ENCODE measurements at regions not wholly inside any gene's neighbourhood (a gene's known extent, or its start where the extent isn't known, plus 50 kb on each side); places are given as distances from the start of the nearest gene placed in this dataset.

GRCh38 chr9:15113288-15113687 is 193.7 kb downstream of the TTC39B start:
- H3K27ac Mint-ChIP-seq, result no peak overlapping the region
- H3K27me3 Mint-ChIP-seq, result peaks cover 2% of the 10 kb centered on the region
- no peaks in the 10 kb centered on the region for H3K4me1 Mint-ChIP-seq
- H3K4me3 Mint-ChIP-seq, result no peak overlapping the region
- H3K9me3 Mint-ChIP-seq, result no peaks in the 10 kb centered on the region
- no peaks in the 10 kb centered on the region for H3K36me3 Mint-ChIP-seq

- Mint-ChIP-seq H3K27ac (no peak overlapping the region), H3K4me3 (no peak overlapping the region), H3K36me3 (no peaks in the 10 kb centered on the region), H3K9me3 (peaks cover 3% of the 10 kb centered on the region), H3K4me1 (no peaks in the 10 kb centered on the region), H3K27me3 (peaks cover 2% of the 10 kb centered on the region)
These were observed 195.9 kb downstream of the TTC39B start for GRCh38 chr9:15111071-15111470.

DNA sequence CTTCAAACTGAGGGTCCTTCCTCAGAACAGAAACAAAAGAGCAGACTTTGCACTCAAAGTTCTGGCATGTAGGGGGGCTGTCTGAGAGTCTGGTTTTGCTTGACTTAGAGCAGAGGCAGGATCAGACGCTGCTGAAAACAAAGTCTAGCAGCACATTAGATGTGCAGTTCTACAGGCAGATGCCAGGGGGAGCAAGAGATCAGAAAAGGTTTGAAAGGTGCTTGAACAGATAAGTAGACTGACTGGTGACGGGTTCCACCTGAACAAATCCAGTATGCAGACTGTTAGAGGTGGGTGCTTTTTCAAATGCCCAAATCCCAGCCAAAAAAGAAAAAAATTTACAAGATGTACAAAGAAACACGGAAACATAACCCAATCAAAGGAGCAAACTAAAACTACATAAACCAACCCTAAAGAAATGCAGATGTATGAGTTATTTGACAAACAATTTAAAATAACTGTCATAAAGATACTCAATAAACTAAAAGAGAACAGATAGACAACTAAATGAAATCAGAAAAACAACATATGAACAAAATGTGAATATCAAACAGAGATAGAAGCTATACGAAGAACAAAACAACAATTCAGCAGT is 194.7 kb upstream of the FREM1 start:
- Mint-ChIP-seq H3K4me1 (peaks cover 3% of the 10 kb centered on the region), H3K4me3 (no peak overlapping the region), H3K9me3 (peaks cover 3% of the 10 kb centered on the region), H3K27ac (no peak overlapping the region), H3K27me3 (no peaks in the 10 kb centered on the region), H3K36me3 (no peaks in the 10 kb centered on the region)

DNA sequence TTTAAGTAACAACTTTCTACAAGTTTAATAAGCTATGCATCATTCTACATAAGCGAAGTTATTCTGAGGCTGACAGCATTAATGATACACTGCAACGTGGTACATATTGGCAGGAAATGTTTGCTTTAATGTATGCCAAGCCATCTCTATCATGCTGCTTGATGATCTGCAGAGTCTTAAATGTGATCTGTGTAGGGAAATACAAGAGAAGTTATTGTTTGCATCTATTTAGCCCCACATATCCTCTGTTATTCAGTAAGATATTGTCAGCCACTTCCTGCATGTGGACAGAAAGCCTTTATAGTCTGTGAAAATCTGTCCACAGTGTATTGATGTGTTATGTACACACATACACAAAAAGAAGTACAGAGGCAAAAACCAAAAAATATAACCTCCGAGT is 193.1 kb upstream of the FREM1 start:
- no peaks in the 10 kb centered on the region for H3K27me3 Mint-ChIP-seq
- H3K36me3 Mint-ChIP-seq, result no peaks in the 10 kb centered on the region
- H3K27ac Mint-ChIP-seq, result no peak overlapping the region
- peaks cover 3% of the 10 kb centered on the region for H3K9me3 Mint-ChIP-seq
- H3K4me1 Mint-ChIP-seq, result peaks cover 3% of the 10 kb centered on the region
- H3K4me3 Mint-ChIP-seq, result no peak overlapping the region

DNA sequence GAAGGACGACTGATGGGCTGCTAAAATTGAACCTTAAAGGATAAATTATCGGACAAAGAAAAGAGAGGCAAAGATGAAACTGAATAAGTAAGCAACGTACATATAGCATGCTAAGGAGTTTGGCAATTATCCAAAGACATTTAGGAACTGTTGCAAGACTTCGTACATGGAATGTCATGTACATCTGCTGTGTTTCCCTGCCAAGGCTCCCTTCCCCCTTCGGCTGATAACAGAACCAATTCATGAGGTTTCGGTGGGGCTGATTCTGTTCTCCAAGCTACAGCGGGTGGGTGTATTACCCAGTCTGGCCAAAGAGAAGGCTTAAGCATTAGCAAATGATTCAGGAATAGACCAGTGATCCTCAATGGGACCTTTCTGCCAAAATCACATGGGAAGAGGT is 190.9 kb upstream of the FREM1 start:
- Mint-ChIP-seq H3K27me3 (no peaks in the 10 kb centered on the region), H3K27ac (no peak overlapping the region), H3K4me1 (peaks cover 3% of the 10 kb centered on the region), H3K36me3 (no peaks in the 10 kb centered on the region), H3K4me3 (no peak overlapping the region), H3K9me3 (no peaks in the 10 kb centered on the region)

DNA sequence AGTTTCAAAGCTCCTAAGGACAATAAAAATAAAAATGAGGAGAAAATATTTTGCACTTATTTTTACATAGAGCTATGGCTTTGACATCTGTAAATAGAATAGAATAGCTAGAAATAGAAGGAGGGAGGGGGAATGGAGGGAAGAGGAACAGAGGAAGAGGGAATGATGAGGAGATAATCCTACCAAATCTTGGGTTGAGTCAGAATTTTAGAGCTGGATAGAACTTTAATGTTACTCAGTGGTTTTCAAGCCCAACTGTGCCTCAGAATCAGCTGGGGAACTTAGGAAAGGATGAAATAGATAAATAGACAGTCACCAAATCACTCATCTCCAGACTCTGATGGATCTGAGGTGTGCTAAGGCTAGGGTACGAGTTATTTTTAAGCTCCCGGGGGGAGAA is 190.3 kb upstream of the FREM1 start:
- H3K4me3 Mint-ChIP-seq, result no peak overlapping the region
- H3K27me3 Mint-ChIP-seq, result no peaks in the 10 kb centered on the region
- peaks cover 3% of the 10 kb centered on the region for H3K4me1 Mint-ChIP-seq
- H3K27ac Mint-ChIP-seq, result no peak overlapping the region
- H3K9me3 Mint-ChIP-seq, result no peaks in the 10 kb centered on the region
- H3K36me3 Mint-ChIP-seq, result no peaks in the 10 kb centered on the region

- no peaks in the 10 kb centered on the region for H3K36me3 Mint-ChIP-seq
- no peaks in the 10 kb centered on the region for H3K4me1 Mint-ChIP-seq
- no peaks in the 10 kb centered on the region for H3K27me3 Mint-ChIP-seq
- H3K27ac Mint-ChIP-seq, result no peak overlapping the region
- no peaks in the 10 kb centered on the region for H3K9me3 Mint-ChIP-seq
- no peak overlapping the region for H3K4me3 Mint-ChIP-seq
These were observed 186.7 kb upstream of the FREM1 start for GRCh38 chr9:15096972-15097371.

DNA sequence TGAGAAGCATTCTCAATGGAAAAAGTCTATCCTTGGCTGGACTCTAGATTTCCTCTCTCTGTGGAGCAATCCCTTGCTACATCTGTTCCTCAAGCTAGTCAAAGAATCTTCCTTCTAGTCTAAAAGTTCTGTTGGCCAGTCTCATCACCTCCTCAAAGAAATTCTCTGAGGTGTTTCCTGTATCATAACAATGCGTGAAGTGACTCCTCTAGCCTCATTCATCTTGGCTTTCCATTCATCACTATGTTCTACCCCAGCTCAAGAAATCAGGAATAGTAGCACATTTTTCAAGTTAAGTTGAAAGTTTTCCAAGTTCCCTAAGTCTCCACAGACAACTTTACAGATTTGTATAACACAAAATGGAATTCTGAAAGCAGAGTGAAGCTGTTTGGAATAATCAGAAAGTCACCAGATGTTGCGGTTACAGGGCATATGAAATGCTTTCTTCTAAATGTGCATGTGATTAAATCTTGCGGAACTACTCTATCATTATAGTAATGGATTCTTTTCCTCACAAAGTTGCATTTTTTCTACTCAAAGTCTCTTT is 176.6 kb upstream of the FREM1 start:
- Mint-ChIP-seq H3K4me3 (no peak overlapping the region), H3K4me1 (no peaks in the 10 kb centered on the region), H3K27ac (no peak overlapping the region), H3K9me3 (no peaks in the 10 kb centered on the region), H3K27me3 (peaks cover 2% of the 10 kb centered on the region), H3K36me3 (no peaks in the 10 kb centered on the region)

- H3K27ac Mint-ChIP-seq, result no peak overlapping the region
- H3K27me3 Mint-ChIP-seq, result peaks cover 2% of the 10 kb centered on the region
- H3K4me1 Mint-ChIP-seq, result no peaks in the 10 kb centered on the region
- H3K4me3 Mint-ChIP-seq, result no peak overlapping the region
- H3K9me3 Mint-ChIP-seq, result no peaks in the 10 kb centered on the region
- no peaks in the 10 kb centered on the region for H3K36me3 Mint-ChIP-seq
These were observed 176.0 kb upstream of the FREM1 start for GRCh38 chr9:15086156-15086763.

GRCh38 chr9:15081021-15081753 is 171.0 kb upstream of the FREM1 start:
- H3K36me3 Mint-ChIP-seq, result no peaks in the 10 kb centered on the region
- no peaks in the 10 kb centered on the region for H3K9me3 Mint-ChIP-seq
- no peak overlapping the region for H3K27ac Mint-ChIP-seq
- no peak overlapping the region for H3K4me3 Mint-ChIP-seq
- H3K4me1 Mint-ChIP-seq, result no peaks in the 10 kb centered on the region
- H3K27me3 Mint-ChIP-seq, result no peaks in the 10 kb centered on the region

GRCh38 chr9:15080401-15080800 is 170.2 kb upstream of the FREM1 start:
- Mint-ChIP-seq H3K9me3 (no peaks in the 10 kb centered on the region), H3K27ac (no peak overlapping the region), H3K27me3 (no peaks in the 10 kb centered on the region), H3K4me3 (no peak overlapping the region), H3K4me1 (no peaks in the 10 kb centered on the region), H3K36me3 (no peaks in the 10 kb centered on the region)

DNA sequence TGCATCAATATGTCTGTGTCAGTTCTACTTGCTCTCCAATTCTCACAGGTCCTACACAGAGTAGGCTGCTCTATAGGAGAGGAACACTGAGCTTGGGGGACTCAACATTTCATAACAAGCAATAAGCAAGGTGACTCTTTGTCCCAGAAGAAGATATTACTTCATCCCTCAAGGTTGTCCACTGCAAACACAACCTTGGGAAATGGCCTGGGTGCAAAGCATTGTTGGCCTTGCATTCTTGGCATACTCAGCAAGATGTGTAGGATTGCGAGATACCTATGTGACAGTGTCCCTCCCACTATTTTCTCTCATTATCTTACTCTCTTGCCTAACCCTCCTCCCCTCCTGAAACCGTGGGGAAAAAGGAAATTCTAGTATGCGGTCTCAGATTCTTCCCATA is 169.8 kb upstream of the FREM1 start:
- no peaks in the 10 kb centered on the region for H3K36me3 Mint-ChIP-seq
- no peak overlapping the region for H3K4me3 Mint-ChIP-seq
- H3K4me1 Mint-ChIP-seq, result no peaks in the 10 kb centered on the region
- no peaks in the 10 kb centered on the region for H3K27me3 Mint-ChIP-seq
- H3K27ac Mint-ChIP-seq, result no peak overlapping the region
- H3K9me3 Mint-ChIP-seq, result peaks cover 3% of the 10 kb centered on the region

GRCh38 chr9:15077946-15078729 is 167.9 kb upstream of the FREM1 start:
- no peak overlapping the region for H3K27ac Mint-ChIP-seq
- H3K4me3 Mint-ChIP-seq, result no peak overlapping the region
- H3K9me3 Mint-ChIP-seq, result peaks cover 6% of the 10 kb centered on the region
- no peaks in the 10 kb centered on the region for H3K4me1 Mint-ChIP-seq
- no peaks in the 10 kb centered on the region for H3K36me3 Mint-ChIP-seq
- no peaks in the 10 kb centered on the region for H3K27me3 Mint-ChIP-seq

GRCh38 chr9:15073620-15074019 is 163.4 kb upstream of the FREM1 start:
- no peaks in the 10 kb centered on the region for H3K27me3 Mint-ChIP-seq
- H3K4me1 Mint-ChIP-seq, result no peaks in the 10 kb centered on the region
- no peak overlapping the region for H3K27ac Mint-ChIP-seq
- H3K36me3 Mint-ChIP-seq, result no peaks in the 10 kb centered on the region
- peaks cover 6% of the 10 kb centered on the region for H3K9me3 Mint-ChIP-seq
- H3K4me3 Mint-ChIP-seq, result no peak overlapping the region

- Mint-ChIP-seq H3K36me3 (no peaks in the 10 kb centered on the region), H3K4me1 (no peaks in the 10 kb centered on the region), H3K4me3 (no peak overlapping the region), H3K9me3 (peaks cover 6% of the 10 kb centered on the region), H3K27me3 (no peaks in the 10 kb centered on the region), H3K27ac (no peak overlapping the region)
These were observed 160.5 kb upstream of the FREM1 start for GRCh38 chr9:15070716-15071115.

- H3K4me3 Mint-ChIP-seq, result no peak overlapping the region
- peaks cover 6% of the 10 kb centered on the region for H3K27me3 Mint-ChIP-seq
- H3K27ac Mint-ChIP-seq, result no peak overlapping the region
- H3K4me1 Mint-ChIP-seq, result no peaks in the 10 kb centered on the region
- H3K9me3 Mint-ChIP-seq, result no peaks in the 10 kb centered on the region
- no peaks in the 10 kb centered on the region for H3K36me3 Mint-ChIP-seq
These were observed 158.9 kb upstream of the FREM1 start for GRCh38 chr9:15069106-15069505.

Data from activated naive CD4-positive, alpha-beta T cell treated with anti-CD3 and anti-CD28 coated beads, Interleukin-2, amount 50 U/mL, for 24 hours (primary cell).